ENCODE measurements at regions not wholly inside any gene's neighbourhood (a gene's known extent, or its start where the extent isn't known, plus 50 kb on each side); places are given as distances from the start of the nearest gene placed in this dataset.

- no peaks in the 10 kb centered on the region for H3K36me3 ChIP-seq (ENCODE audit: control insufficient read depth in 2 of 2, insufficient read depth in 1 of 2, low read length in 2 of 2)
- H3K9me3 ChIP-seq (ENCODE audit: control insufficient read depth, insufficient read depth, low read depth, low read length) = no peaks in the 10 kb centered on the region
- ChIA-PET CTCF (no interaction called here), POLR2A (no interaction called here)
- no peak overlapping the region for H3K27ac ChIP-seq (ENCODE audit: extremely low read depth, low read depth, low read length)
- H3K4me3 ChIP-seq (ENCODE audit: low read depth, low read length) = no peak overlapping the region
- no peaks in the 10 kb centered on the region for H3K4me1 ChIP-seq (ENCODE audit: control insufficient read depth, insufficient read depth, low read length)
- TF ChIP-seq ZNF311 (tag by site-specific recombination; IDR thresholded peaks at IDR 0.05; ENCODE audit: borderline replicate concordance) (no peak), ZNF354C (tag by site-specific recombination; IDR thresholded peaks at IDR 0.05; ENCODE audit: borderline replicate concordance, low read depth) (no peak), YY2 (tag by site-specific recombination; IDR thresholded peaks at IDR 0.05) (no peak), HOXC10 (CRISPR knock-in tag; IDR thresholded peaks at IDR 0.05) (no peak), ZNF629 (tag by site-specific recombination; IDR thresholded peaks at IDR 0.05) (no peak), ZNF239 (tag by site-specific recombination; IDR thresholded peaks at IDR 0.05) (no peak), ZNF692 (tag by site-specific recombination; IDR thresholded peaks at IDR 0.05) (no peak), ZNF23 (tag by site-specific recombination; IDR thresholded peaks at IDR 0.05; ENCODE audit: borderline replicate concordance) (no peak), ZEB2 (tag by site-specific recombination; IDR thresholded peaks at IDR 0.05) (no peak), ZSCAN18 (tag by site-specific recombination; IDR thresholded peaks at IDR 0.05) (no peak), ZBTB8A (tag by site-specific recombination; IDR thresholded peaks at IDR 0.05) (no peak), ZNF610 (tag by site-specific recombination; IDR thresholded peaks at IDR 0.05; ENCODE audit: borderline replicate concordance) (no peak), ZNF292 (tag by site-specific recombination; IDR thresholded peaks at IDR 0.05; ENCODE audit: borderline replicate concordance, low read depth) (no peak), ZBTB20 (tag by site-specific recombination; IDR thresholded peaks at IDR 0.05) (no peak)
These were observed 431.2 kb downstream of the GASK1B start for GRCh38 chr4:157741642-157742041.

- CTCF ChIA-PET = no interaction called here
- POLR2A ChIA-PET = no interaction called here
- no peak for TF ChIP-seq OVOL3 (tag by site-specific recombination; IDR thresholded peaks at IDR 0.05)
- no peak for TF ChIP-seq ZNF394 (tag by site-specific recombination; IDR thresholded peaks at IDR 0.05; ENCODE audit: borderline replicate concordance)
- TF ChIP-seq ZFP41 (tag by site-specific recombination; IDR thresholded peaks at IDR 0.05; ENCODE audit: borderline replicate concordance) = no peak
These were observed 433.6 kb downstream of the GASK1B start for GRCh38 chr4:157739242-157739641.

GRCh38 chr4:157728215-157728614 is 444.6 kb downstream of the GASK1B start:
- ChIA-PET POLR2A (no interaction called here), CTCF (no interaction called here)
- H3K4me1 ChIP-seq (ENCODE audit: control insufficient read depth, insufficient read depth, low read length) = no peaks in the 10 kb centered on the region
- no peaks in the 10 kb centered on the region for H3K36me3 ChIP-seq (ENCODE audit: control insufficient read depth in 2 of 2, insufficient read depth in 1 of 2, low read length in 2 of 2)
- no peaks in the 10 kb centered on the region for H3K9me3 ChIP-seq (ENCODE audit: control insufficient read depth, insufficient read depth, low read depth, low read length)
- H3K4me3 ChIP-seq (ENCODE audit: low read depth, low read length) = no peak overlapping the region
- TF ChIP-seq ZNF621 (tag by site-specific recombination; IDR thresholded peaks at IDR 0.05) (no peak), ZBTB21 (tag by site-specific recombination; IDR thresholded peaks at IDR 0.05) (no peak), ZNF302 (tag by site-specific recombination; IDR thresholded peaks at IDR 0.05; ENCODE audit: low read depth) (no peak), ZFP41 (tag by site-specific recombination; IDR thresholded peaks at IDR 0.05; ENCODE audit: borderline replicate concordance) (no peak), ZSCAN23 (tag by site-specific recombination; IDR thresholded peaks at IDR 0.05) (no peak)
- no peak overlapping the region for H3K27ac ChIP-seq (ENCODE audit: extremely low read depth, low read depth, low read length)

More at GRCh38 chr4:157739242-157739641, 433.6 kb downstream of the GASK1B start:
- Histone ChIP-seq H3K4me1 (ENCODE audit: control insufficient read depth, insufficient read depth, low read length) (no peaks in the 10 kb centered on the region), H3K9me3 (ENCODE audit: control insufficient read depth, insufficient read depth, low read depth, low read length) (no peaks in the 10 kb centered on the region), H3K36me3 (ENCODE audit: control insufficient read depth in 2 of 2, insufficient read depth in 1 of 2, low read length in 2 of 2) (no peaks in the 10 kb centered on the region), H3K4me3 (ENCODE audit: low read depth, low read length) (no peak overlapping the region), H3K27ac (ENCODE audit: extremely low read depth, low read depth, low read length) (no peak overlapping the region)
